Neural crest cell (in vitro differentiated cells): ENCODE measurements at regions not wholly inside any gene's neighbourhood (a gene's known extent, or its start where the extent isn't known, plus 50 kb on each side); places are given as distances from the start of the nearest gene placed in this dataset.

Source experiments
- DNase-seq: peaks from one replicate; pipeline ENCODE4 v3.0.0; 2021; ENCODE audit warnings: low read depth, mixed read lengths, low spot score
- H3K27ac Mint-ChIP-seq: one replicate; pipeline ENCODE4 v1.8.0; 2021; ENCODE audit warnings: mild to moderate bottlenecking, mixed read lengths; ENCODE audit not compliant: unreplicated experiment
- H3K27me3 Mint-ChIP-seq: 2 replicates; pipeline ENCODE4 v1.8.0; 2021; ENCODE audit warnings: low read depth, mild to moderate bottlenecking, mixed read lengths
- H3K36me3 Mint-ChIP-seq: 2 replicates; pipeline ENCODE4 v1.8.0; 2021; ENCODE audit warnings: low read depth, mild to moderate bottlenecking, mixed read lengths
- H3K4me1 Mint-ChIP-seq: 2 replicates; pipeline ENCODE4 v1.8.0; 2021; ENCODE audit warnings: mixed read lengths
- H3K4me3 Mint-ChIP-seq: one replicate; pipeline ENCODE4 v1.8.0; 2021; ENCODE audit warnings: mild to moderate bottlenecking, mixed read lengths
- H3K9me3 Mint-ChIP-seq: 2 replicates; pipeline ENCODE4 v1.8.0; 2021; ENCODE audit warnings: mixed read lengths
- CTCF ChIP-seq: fragments of 200-600 bp; sonication (generic); conservative IDR thresholded peaks from 2 replicates; pipeline ENCODE4 v1.5.0; 2021; ENCODE audit warnings: antibody characterized with exemption, mild to moderate bottlenecking

GRCh38 chr18:64949885-64950284 is 800.9 kb upstream of the CDH7 start:
- H3K4me1 Mint-ChIP-seq: no peaks in the 10 kb centered on the region
- no peak overlapping the region for H3K4me3 Mint-ChIP-seq

GRCh38 chr18:64936671-64937070 is 787.8 kb upstream of the LINC00305 start:
- Mint-ChIP-seq H3K27me3 (no peaks in the 10 kb centered on the region), H3K9me3 (no peaks in the 10 kb centered on the region), H3K36me3 (no peaks in the 10 kb centered on the region), H3K4me1 (no peaks in the 10 kb centered on the region), H3K27ac (no peak overlapping the region), H3K4me3 (no peak overlapping the region)
- TF ChIP-seq CTCF: no peak
- DNase-seq: no peak

More at GRCh38 chr18:64949885-64950284, 800.9 kb upstream of the CDH7 start:
- DNase-seq: no peak
- H3K27me3 Mint-ChIP-seq: no peaks in the 10 kb centered on the region
- no peak overlapping the region for H3K27ac Mint-ChIP-seq
- no peak for TF ChIP-seq CTCF
- peaks cover 14% of the 10 kb centered on the region for H3K36me3 Mint-ChIP-seq
- H3K9me3 Mint-ChIP-seq: peaks cover 14% of the 10 kb centered on the region

- no peak for DNase-seq
- Mint-ChIP-seq H3K27me3 (no peaks in the 10 kb centered on the region), H3K4me1 (no peaks in the 10 kb centered on the region), H3K9me3 (no peaks in the 10 kb centered on the region), H3K4me3 (no peak overlapping the region), H3K27ac (no peak overlapping the region), H3K36me3 (no peaks in the 10 kb centered on the region)
- no peak for TF ChIP-seq CTCF
Observed at GRCh38 chr18:64929036-64929435, 780.1 kb upstream of the LINC00305 start.

- no peak for DNase-seq
- no peak overlapping the region for H3K27ac Mint-ChIP-seq
- H3K4me1 Mint-ChIP-seq: peaks cover 9% of the 10 kb centered on the region
- no peak overlapping the region for H3K4me3 Mint-ChIP-seq
- H3K36me3 Mint-ChIP-seq: no peaks in the 10 kb centered on the region
- H3K27me3 Mint-ChIP-seq: no peaks in the 10 kb centered on the region
- no peaks in the 10 kb centered on the region for H3K9me3 Mint-ChIP-seq
- TF ChIP-seq CTCF: no peak
Observed at GRCh38 chr18:64919971-64920570, 771.2 kb upstream of the LINC00305 start.

- peaks cover 9% of the 10 kb centered on the region for H3K4me1 Mint-ChIP-seq
- H3K4me3 Mint-ChIP-seq: no peak overlapping the region
- no peak for DNase-seq
- no peaks in the 10 kb centered on the region for H3K36me3 Mint-ChIP-seq
- no peaks in the 10 kb centered on the region for H3K27me3 Mint-ChIP-seq
- no peak overlapping the region for H3K27ac Mint-ChIP-seq
- TF ChIP-seq CTCF: no peak
- H3K9me3 Mint-ChIP-seq: no peaks in the 10 kb centered on the region
Observed at GRCh38 chr18:64918851-64919250, 770.0 kb upstream of the LINC00305 start.

GRCh38 chr18:64893349-64893748 is 744.5 kb upstream of the LINC00305 start:
- no peak for TF ChIP-seq CTCF
- no peak for DNase-seq
- Mint-ChIP-seq H3K27me3 (no peaks in the 10 kb centered on the region), H3K4me1 (no peaks in the 10 kb centered on the region), H3K27ac (no peak overlapping the region), H3K36me3 (peaks cover 7% of the 10 kb centered on the region), H3K9me3 (peaks cover 12% of the 10 kb centered on the region), H3K4me3 (no peak overlapping the region)
